CD4-positive, alpha-beta T cell (primary cell): ENCODE measurements at regions not wholly inside any gene's neighbourhood (a gene's known extent, or its start where the extent isn't known, plus 50 kb on each side); places are given as distances from the start of the nearest gene placed in this dataset.

Source experiments
- ATAC-seq: fragments of 200-7000 bp; cut with Tn5 transposase; one replicate; pipeline ENCODE4 v1.10.0; 2022; ENCODE audit warnings: mild to moderate bottlenecking; ENCODE audit not compliant: poor library complexity
- CTCF ChIA-PET: fragments of 350-600 bp; sonication (Branson Sonifier 250); formaldehyde crosslinking; loops from one replicate; lab custom pipeline; 2021; ENCODE audit warnings: antibody characterized with exemption, inconsistent platforms; lab: Charles Lee
- POLR2A ChIA-PET: fragments of 350-600 bp; sonication (Branson Sonifier 250); formaldehyde crosslinking; loops from one replicate; lab custom pipeline; 2021; ENCODE audit warnings: antibody characterized with exemption, inconsistent platforms; lab: Charles Lee
- DNase-seq, 14 experiments: peaks; one replicate each; pipeline ENCODE4 v3.0.0-alpha.2; 2013 to 2020; ENCODE audit warnings: mixed read lengths in 2 of 14
- H3K27ac ChIP-seq, 2 donors: one replicate each; pipeline versions ENCODE4 v1.5.1 to v1.7.0; 2013; ENCODE audit warnings: low read length in 2 of 2, low read depth in 1 of 2, mild to moderate bottlenecking in 1 of 2
- H3K27me3 ChIP-seq, 2 experiments: 1 replicate in 1 of 2; 2 replicates in 1 of 2; pipeline versions ENCODE4 v1.6.1 to v1.7.0; 2013; ENCODE audit warnings: low read length in 2 of 2, control low read depth in 1 of 2, mild to moderate bottlenecking in 1 of 2, moderate library complexity in 1 of 2; ENCODE audit not compliant: insufficient read depth in 2 of 2, control insufficient read depth in 1 of 2
- H3K36me3 ChIP-seq: one replicate; pipeline ENCODE4 v1.6.1; 2013; ENCODE audit warnings: low read length, control low read depth; ENCODE audit not compliant: insufficient read depth
- H3K4me1 ChIP-seq: one replicate; pipeline ENCODE4 v1.6.1; 2013; ENCODE audit warnings: low read length, control low read depth; ENCODE audit not compliant: insufficient read depth
- H3K4me3 ChIP-seq: one replicate; pipeline ENCODE4 v1.5.1; 2013; ENCODE audit warnings: mild to moderate bottlenecking, low read length, moderate library complexity
- H3K9me3 ChIP-seq, 2 experiments: 1 replicate in 1 of 2; 2 replicates in 1 of 2; pipeline versions ENCODE4 v1.6.1 to v1.7.0; 2013; ENCODE audit warnings: low read length in 2 of 2, mild to moderate bottlenecking in 2 of 2, control low read depth in 1 of 2, moderate library complexity in 1 of 2; ENCODE audit not compliant: control insufficient read depth in 1 of 2, insufficient read depth in 1 of 2
- H3K27ac Mint-ChIP-seq: one replicate; pipeline ENCODE4 v1.8.0; 2020; ENCODE audit warnings: mixed read lengths
- H3K27me3 Mint-ChIP-seq: one replicate; pipeline ENCODE4 v1.8.0; 2021; ENCODE audit warnings: mixed read lengths
- H3K36me3 Mint-ChIP-seq: one replicate; pipeline ENCODE4 v1.8.0; 2021; ENCODE audit warnings: low read depth, mixed read lengths
- H3K4me1 Mint-ChIP-seq: one replicate; pipeline ENCODE4 v1.8.0; 2021; ENCODE audit warnings: low read depth, mixed read lengths
- H3K4me3 Mint-ChIP-seq: one replicate; pipeline ENCODE4 v1.8.0; 2020; ENCODE audit warnings: mild to moderate bottlenecking, mixed read lengths
- H3K9me3 Mint-ChIP-seq: one replicate; pipeline ENCODE4 v1.8.0; 2020; ENCODE audit warnings: mixed read lengths
- intact Hi-C, 2 experiments: fragments of 100-400 bp; cut with DNase I in 1 of 2; cut with micrococcal nuclease in 1 of 2; formaldehyde crosslinking; loops; one replicate each; pipeline versions ENCODE4 v1.15.1 to v1.9.0; 2023 to 2025; cut with DNase I, micrococcal nuclease
- TF ChIP-seq, protein P1 (sequence below): fragments of 200-600 bp; IDR thresholded peaks from one replicate; pipeline ENCODE4 v1.8.0; 2022; ENCODE audit warnings: antibody characterized with exemption, mild to moderate bottlenecking

DNA sequence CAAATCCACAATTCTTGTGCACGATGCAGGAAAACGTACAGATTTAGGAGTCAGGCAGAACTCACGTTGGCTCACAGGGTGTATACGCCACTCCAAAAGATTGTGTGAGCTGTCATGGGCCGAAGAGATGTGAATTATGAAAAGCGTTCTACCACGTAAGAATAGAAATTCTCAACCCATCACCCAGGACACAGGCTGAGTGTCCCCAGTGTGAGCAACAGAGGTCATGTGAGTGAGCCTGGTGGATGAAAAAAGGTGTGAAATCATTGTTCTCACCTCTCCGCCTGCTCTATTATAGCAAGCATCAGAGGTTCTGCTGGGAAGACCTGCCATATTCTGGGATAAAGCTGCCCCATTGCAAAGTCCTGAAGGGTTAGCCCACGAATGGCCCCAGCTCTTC lies 235.0 kb downstream of the MN1 start:
- ChIA-PET POLR2A (no interaction called here), CTCF (no interaction called here)
- Mint-ChIP-seq H3K27me3 (peaks cover 29% of the 10 kb centered on the region), H3K4me3 (no peak overlapping the region), H3K36me3 (no peaks in the 10 kb centered on the region), H3K9me3 (no peaks in the 10 kb centered on the region), H3K4me1 (no peaks in the 10 kb centered on the region), H3K27ac (no peak overlapping the region)
- no peak overlapping the region for H3K4me3 ChIP-seq
- intact Hi-C loops, result no loop called here
- no peaks in the 10 kb centered on the region for H3K27me3 ChIP-seq
- ATAC-seq (no peak), DNase-seq (no peak)
- H3K9me3 ChIP-seq, result peaks cover 0 to 17% of the 10 kb centered on the region in 2 experiments
- no peaks in the 10 kb centered on the region for H3K36me3 ChIP-seq
- no peak overlapping the region for H3K27ac ChIP-seq
- TF ChIP-seq, protein P1, sequence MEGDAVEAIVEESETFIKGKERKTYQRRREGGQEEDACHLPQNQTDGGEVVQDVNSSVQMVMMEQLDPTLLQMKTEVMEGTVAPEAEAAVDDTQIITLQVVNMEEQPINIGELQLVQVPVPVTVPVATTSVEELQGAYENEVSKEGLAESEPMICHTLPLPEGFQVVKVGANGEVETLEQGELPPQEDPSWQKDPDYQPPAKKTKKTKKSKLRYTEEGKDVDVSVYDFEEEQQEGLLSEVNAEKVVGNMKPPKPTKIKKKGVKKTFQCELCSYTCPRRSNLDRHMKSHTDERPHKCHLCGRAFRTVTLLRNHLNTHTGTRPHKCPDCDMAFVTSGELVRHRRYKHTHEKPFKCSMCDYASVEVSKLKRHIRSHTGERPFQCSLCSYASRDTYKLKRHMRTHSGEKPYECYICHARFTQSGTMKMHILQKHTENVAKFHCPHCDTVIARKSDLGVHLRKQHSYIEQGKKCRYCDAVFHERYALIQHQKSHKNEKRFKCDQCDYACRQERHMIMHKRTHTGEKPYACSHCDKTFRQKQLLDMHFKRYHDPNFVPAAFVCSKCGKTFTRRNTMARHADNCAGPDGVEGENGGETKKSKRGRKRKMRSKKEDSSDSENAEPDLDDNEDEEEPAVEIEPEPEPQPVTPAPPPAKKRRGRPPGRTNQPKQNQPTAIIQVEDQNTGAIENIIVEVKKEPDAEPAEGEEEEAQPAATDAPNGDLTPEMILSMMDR, result no peak
- H3K4me1 ChIP-seq, result no peaks in the 10 kb centered on the region

DNA sequence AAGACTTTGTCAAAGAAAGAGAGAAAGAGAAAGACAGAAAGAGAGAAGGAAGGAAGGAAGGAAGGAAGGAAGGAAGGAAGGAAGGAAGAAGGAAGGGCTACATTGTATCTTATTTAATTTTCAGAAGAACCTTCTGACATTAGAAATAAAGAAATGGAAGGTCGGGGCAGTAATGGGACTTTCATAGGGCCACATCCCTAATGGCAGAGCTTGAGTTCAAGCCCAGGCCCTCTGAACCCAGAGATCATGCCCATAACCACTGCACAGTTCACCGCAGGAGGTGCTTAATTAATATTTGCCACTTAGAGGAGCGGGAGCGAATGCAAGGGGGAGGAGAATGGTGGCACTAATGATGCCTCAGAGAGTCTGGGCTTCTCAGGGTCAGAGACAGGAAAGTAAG lies 233.3 kb downstream of the MN1 start:
- Histone ChIP-seq H3K4me1 (no peaks in the 10 kb centered on the region), H3K4me3 (no peak overlapping the region), H3K36me3 (no peaks in the 10 kb centered on the region), H3K27me3 (no peaks in the 10 kb centered on the region), H3K9me3 (peaks cover 0 to 15% of the 10 kb centered on the region in 2 experiments), H3K27ac (no peak overlapping the region)
- CTCF ChIA-PET, result no interaction called here
- H3K27ac Mint-ChIP-seq, result no peak overlapping the region
- H3K9me3 Mint-ChIP-seq, result peaks cover 5% of the 10 kb centered on the region
- TF ChIP-seq, protein P1, result no peak
- peaks cover 42% of the 10 kb centered on the region for H3K27me3 Mint-ChIP-seq
- ATAC-seq (no peak), DNase-seq (no peak)
- H3K4me3 Mint-ChIP-seq, result no peak overlapping the region
- POLR2A ChIA-PET, result no interaction called here
- no peaks in the 10 kb centered on the region for H3K4me1 Mint-ChIP-seq
- no peaks in the 10 kb centered on the region for H3K36me3 Mint-ChIP-seq
- intact Hi-C loops, result no loop called here

DNA sequence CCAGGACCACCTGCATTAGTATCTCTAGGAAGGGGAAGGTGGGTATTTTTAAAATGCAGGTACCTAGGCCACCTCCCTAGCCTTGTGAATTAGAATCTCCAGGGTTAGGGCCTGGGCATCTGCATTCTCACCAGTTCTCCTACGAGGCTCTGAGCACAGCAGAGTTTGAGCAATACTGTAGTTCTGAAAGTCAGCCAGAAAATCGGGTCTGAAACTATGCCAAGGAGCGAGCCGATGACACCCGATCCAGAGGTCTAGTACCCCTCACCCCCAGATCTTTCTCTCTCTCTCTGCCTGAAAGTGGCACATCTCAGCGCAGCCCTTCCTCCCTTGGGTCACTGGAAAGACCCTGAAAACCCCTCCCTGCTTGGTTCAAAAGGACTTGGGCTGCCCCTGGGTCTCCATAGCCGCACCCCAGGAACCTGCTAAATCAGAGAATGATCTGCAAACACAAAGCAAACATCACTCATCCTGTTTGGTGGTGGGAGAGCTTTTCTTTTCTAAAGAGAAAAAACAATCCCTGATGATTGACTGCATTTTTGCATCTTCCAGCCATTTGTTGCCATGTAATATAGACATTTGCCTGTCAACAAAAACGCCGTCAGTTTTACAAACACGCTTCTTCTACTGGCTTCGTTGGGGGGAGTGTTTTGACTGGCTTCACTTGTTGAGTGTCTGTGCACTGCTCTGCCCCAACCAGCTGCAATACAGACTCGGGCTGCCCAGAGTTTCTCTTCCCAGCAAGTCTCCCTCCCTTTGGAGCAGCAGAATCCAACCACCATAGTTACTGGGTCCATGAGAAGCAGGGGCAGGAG lies 229.9 kb downstream of the MN1 start:
- TF ChIP-seq, protein P1, result no peak
- Mint-ChIP-seq H3K27me3 (peaks cover 54% of the 10 kb centered on the region), H3K4me3 (no peak overlapping the region), H3K27ac (no peak overlapping the region), H3K36me3 (no peaks in the 10 kb centered on the region), H3K9me3 (peaks cover 5% of the 10 kb centered on the region), H3K4me1 (no peaks in the 10 kb centered on the region)
- Histone ChIP-seq H3K27me3 (no peaks in the 10 kb centered on the region), H3K36me3 (no peaks in the 10 kb centered on the region), H3K4me1 (no peaks in the 10 kb centered on the region), H3K4me3 (no peak overlapping the region), H3K9me3 (peaks cover 0 to 6% of the 10 kb centered on the region in 2 experiments), H3K27ac (no peak overlapping the region)
- ChIA-PET POLR2A (no interaction called here), CTCF (no interaction called here)
- DNase-seq (no peak), ATAC-seq (no peak)
- intact Hi-C loops, result no loop called here
